SK-N-SH (cell line): ENCODE measurements at regions not wholly inside any gene's neighbourhood (a gene's known extent, or its start where the extent isn't known, plus 50 kb on each side); places are given as distances from the start of the nearest gene placed in this dataset.

Experiments
- MEF2A ChIP-seq: IDR thresholded peaks from 2 replicates; pipeline ENCODE4 v1.4.0; 2012; ENCODE audit warnings: low read depth, borderline replicate concordance
- RFX5 ChIP-seq: IDR thresholded peaks from 2 replicates; pipeline ENCODE4 v1.6.1; 2012; ENCODE audit warnings: mild to moderate bottlenecking, improper control_type of control experiment, low read length
- YY1 ChIP-seq: IDR thresholded peaks from 2 replicates; pipeline ENCODE4 v1.4.0; 2012; ENCODE audit warnings: low read depth, mild to moderate bottlenecking
- TF ChIP-seq, protein P1 (sequence below): fragments of 200-600 bp; sonication (generic); IDR thresholded peaks from 2 replicates; pipeline ENCODE4 v1.6.1; 2017; ENCODE audit warnings: antibody characterized with exemption, mild to moderate bottlenecking, moderate library complexity

- no peak for TF ChIP-seq YY1
- TF ChIP-seq RFX5, result no peak
- TF ChIP-seq, protein P1, sequence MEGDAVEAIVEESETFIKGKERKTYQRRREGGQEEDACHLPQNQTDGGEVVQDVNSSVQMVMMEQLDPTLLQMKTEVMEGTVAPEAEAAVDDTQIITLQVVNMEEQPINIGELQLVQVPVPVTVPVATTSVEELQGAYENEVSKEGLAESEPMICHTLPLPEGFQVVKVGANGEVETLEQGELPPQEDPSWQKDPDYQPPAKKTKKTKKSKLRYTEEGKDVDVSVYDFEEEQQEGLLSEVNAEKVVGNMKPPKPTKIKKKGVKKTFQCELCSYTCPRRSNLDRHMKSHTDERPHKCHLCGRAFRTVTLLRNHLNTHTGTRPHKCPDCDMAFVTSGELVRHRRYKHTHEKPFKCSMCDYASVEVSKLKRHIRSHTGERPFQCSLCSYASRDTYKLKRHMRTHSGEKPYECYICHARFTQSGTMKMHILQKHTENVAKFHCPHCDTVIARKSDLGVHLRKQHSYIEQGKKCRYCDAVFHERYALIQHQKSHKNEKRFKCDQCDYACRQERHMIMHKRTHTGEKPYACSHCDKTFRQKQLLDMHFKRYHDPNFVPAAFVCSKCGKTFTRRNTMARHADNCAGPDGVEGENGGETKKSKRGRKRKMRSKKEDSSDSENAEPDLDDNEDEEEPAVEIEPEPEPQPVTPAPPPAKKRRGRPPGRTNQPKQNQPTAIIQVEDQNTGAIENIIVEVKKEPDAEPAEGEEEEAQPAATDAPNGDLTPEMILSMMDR, result no peak
- TF ChIP-seq MEF2A, result no peak
These were observed 579.9 kb downstream of the ACTL7B start for GRCh38 chr9:108275906-108276305.
